ENCODE measurements at regions not wholly inside any gene's neighbourhood (a gene's known extent, or its start where the extent isn't known, plus 50 kb on each side); places are given as distances from the start of the nearest gene placed in this dataset.

DNA sequence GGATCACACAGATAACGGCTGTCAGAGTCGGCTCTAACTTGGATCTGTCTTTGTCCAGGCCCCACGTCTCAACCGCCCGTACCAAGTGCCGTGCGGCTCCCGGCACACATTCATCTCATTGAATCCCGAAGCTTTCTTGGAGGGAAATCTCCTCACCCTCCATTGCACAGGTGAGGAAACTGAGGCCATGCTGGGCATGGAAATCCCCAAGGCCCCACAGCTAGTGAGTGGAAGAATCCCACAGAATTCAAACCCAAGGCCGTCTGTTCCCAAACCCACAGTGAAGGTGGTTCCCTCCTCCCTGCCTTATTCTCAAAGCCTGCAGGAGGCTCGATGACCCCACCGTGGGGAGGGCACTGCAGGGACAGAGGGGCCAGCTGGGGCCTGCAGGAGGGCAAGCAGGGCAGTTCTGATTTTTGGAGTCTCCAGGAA lies 437.9 kb downstream of the MATN1 start:
- no peak overlapping the region for H3K4me3 ChIP-seq (ENCODE audit: low read depth, low read length)
- DNase-seq (ENCODE audit: low read depth), result no peak
- TF ChIP-seq, protein P1, sequence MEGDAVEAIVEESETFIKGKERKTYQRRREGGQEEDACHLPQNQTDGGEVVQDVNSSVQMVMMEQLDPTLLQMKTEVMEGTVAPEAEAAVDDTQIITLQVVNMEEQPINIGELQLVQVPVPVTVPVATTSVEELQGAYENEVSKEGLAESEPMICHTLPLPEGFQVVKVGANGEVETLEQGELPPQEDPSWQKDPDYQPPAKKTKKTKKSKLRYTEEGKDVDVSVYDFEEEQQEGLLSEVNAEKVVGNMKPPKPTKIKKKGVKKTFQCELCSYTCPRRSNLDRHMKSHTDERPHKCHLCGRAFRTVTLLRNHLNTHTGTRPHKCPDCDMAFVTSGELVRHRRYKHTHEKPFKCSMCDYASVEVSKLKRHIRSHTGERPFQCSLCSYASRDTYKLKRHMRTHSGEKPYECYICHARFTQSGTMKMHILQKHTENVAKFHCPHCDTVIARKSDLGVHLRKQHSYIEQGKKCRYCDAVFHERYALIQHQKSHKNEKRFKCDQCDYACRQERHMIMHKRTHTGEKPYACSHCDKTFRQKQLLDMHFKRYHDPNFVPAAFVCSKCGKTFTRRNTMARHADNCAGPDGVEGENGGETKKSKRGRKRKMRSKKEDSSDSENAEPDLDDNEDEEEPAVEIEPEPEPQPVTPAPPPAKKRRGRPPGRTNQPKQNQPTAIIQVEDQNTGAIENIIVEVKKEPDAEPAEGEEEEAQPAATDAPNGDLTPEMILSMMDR (conservative IDR thresholded peaks at IDR 0.05; ENCODE audit: low read depth, low read length), result no peak

DNA sequence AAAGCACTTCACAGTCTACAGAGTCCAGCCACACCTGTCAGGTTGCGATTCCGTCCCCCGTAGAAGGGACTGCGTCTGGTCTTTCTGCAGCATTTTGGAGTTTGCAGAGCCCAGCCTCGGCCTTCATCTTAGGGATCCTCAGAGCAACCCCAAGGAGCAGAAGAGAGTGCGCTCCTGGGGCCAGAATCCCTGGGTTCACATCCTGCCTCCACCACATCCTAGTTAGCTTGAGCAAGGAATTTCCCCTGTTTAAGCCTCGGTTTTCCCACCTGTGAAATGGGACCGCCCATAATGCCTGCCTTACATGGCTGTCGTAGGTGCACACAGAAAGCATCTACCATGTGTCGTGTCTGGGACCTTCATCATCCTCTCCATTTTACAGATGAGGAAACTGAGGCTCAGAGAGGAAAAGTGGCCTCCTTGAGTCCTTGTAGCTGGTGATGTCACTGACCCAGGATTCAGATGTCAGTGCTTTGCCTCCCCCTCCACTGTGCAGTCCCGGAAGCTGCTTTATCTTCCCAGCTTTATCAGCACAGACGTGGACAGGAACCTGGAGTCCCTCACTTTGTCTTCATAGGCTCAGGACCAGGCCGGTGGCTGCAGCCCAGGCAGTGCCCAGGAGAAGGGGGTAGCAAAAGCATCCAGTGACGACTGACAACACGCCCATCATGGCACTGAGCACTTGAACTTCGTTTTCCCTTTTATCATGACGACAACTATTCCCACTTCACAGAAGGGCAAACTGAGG lies 438.5 kb downstream of the MATN1 start:
- H3K4me3 ChIP-seq (ENCODE audit: low read depth, low read length), result no peak overlapping the region
- TF ChIP-seq, protein P1 (conservative IDR thresholded peaks at IDR 0.05; ENCODE audit: low read depth, low read length), result no peak
- no peak for DNase-seq (ENCODE audit: low read depth)

DNA sequence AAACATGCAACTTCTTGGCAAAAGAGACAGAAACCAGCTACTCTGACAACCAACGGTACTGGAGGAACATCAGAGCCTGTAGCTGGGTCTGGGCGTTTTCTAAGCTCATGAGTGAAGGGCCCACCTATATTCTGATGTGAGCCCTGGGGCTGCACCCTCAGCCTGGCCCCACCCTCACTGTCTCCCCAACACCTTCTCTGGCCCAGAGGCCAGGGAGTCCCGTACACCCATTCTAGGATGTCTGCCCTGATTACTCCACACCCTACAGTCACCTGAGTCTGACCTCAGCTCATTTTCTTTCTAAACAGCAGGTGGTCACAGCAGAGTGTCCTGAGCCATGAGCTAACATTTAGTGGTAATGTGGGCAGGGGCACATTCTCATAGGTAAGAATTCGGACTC lies 439.2 kb downstream of the MATN1 start:
- H3K4me3 ChIP-seq (ENCODE audit: low read depth, low read length), result no peak overlapping the region
- DNase-seq (ENCODE audit: low read depth), result no peak
- TF ChIP-seq, protein P1 (conservative IDR thresholded peaks at IDR 0.05; ENCODE audit: low read depth, low read length), result no peak

DNA sequence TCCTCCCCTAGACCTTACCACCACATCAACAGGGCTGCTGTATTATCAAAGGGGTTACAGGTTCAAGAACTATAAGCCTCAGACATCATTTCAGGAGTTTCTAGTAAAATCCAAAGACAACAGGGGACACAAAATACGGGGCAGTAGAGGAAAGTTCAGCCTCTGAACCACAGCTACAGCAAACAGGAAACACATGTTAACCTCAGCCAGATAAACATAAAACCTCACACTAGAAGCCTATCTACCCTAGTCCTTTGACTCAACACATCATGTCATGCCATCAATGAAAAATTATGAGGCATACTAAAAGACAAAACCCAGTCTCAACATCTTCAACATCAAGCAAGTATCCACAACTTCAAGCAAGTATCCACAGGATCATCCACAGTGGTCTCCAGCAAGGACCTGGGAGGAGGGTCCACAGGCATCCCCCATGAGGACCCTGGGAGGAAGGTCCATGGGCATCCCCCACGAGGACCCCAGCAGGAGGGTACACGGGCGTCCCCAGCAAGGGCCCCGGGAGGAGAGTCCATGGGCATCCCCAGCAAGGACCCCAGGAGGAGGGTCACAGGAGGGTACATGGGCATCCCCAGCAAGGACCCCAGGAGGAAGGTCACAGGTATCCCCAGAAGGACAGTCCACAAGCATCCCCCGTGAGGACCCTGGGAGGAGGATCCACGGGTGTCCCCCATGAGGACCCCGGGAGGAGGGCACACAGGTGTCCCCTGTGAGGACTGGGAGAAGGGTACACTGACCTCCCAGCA lies 440.0 kb downstream of the MATN1 start:
- H3K4me3 ChIP-seq (ENCODE audit: low read depth, low read length), result no peak overlapping the region
- no peak for DNase-seq (ENCODE audit: low read depth)
- TF ChIP-seq, protein P1 (conservative IDR thresholded peaks at IDR 0.05; ENCODE audit: low read depth, low read length), result no peak

DNA sequence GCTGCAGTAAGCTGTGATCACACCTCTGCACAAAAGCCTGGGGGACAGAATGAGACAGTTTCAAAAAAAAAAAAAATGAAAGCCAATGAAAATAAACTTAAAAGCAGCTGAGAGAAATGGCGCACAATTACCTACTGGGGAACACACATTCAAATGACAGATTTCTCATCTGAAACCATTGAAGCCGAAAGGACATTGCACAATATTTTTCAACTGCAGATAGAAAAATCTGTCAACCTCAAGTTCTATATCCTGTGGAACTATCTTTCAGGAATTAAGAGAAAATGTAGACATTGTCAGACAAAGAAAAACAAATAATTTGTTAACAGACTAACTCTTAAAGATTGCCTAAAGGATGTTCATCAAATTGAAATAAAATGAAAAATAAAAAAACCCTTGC lies 442.8 kb downstream of the MATN1 start:
- TF ChIP-seq, protein P1 (conservative IDR thresholded peaks at IDR 0.05; ENCODE audit: low read depth, low read length), result no peak

DNA sequence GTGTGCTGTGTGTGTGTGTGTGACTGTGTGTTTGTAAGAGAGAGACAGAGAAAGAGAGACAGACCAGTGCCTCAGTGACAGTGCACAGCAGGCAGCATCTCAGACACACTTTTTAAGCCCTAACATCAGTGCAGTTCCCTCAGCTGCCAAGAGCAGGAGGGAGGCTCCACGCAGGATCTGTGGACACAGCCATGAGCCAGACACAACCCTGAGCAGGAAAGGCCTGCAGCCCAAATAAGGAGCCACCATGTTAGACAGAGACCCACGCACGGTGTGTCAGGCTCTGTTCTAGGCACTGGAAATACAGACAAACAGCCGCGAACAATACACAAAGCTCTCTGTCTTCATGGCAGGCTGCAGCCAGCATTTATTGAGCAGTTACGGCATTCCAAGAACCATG lies 445.5 kb downstream of the MATN1 start:
- TF ChIP-seq, protein P1 (conservative IDR thresholded peaks at IDR 0.05; ENCODE audit: low read depth, low read length), result no peak
- no peak overlapping the region for H3K4me3 ChIP-seq (ENCODE audit: low read depth, low read length)
- no peak for DNase-seq (ENCODE audit: low read depth)

More for the DNA sequence above, 442.8 kb downstream of the MATN1 start:
- no peak for DNase-seq (ENCODE audit: low read depth)
- H3K4me3 ChIP-seq (ENCODE audit: low read depth, low read length), result no peak overlapping the region

Measured in choroid plexus epithelial cell (primary cell).